ENCODE measurements at regions not wholly inside any gene's neighbourhood (a gene's known extent, or its start where the extent isn't known, plus 50 kb on each side); places are given as distances from the start of the nearest gene placed in this dataset.

GRCh38 chr6:92922216-92922806 lies 497.0 kb downstream of the EPHA7 start:
- no peak for TF ChIP-seq EZH2 (optimal IDR thresholded peaks at IDR 0.05; ENCODE audit: low read depth, low read length)
- TF ChIP-seq EZH2phosphoT487 (IDR thresholded peaks at IDR 0.05; ENCODE audit: low read length), result no peak
- TF ChIP-seq, protein P1, sequence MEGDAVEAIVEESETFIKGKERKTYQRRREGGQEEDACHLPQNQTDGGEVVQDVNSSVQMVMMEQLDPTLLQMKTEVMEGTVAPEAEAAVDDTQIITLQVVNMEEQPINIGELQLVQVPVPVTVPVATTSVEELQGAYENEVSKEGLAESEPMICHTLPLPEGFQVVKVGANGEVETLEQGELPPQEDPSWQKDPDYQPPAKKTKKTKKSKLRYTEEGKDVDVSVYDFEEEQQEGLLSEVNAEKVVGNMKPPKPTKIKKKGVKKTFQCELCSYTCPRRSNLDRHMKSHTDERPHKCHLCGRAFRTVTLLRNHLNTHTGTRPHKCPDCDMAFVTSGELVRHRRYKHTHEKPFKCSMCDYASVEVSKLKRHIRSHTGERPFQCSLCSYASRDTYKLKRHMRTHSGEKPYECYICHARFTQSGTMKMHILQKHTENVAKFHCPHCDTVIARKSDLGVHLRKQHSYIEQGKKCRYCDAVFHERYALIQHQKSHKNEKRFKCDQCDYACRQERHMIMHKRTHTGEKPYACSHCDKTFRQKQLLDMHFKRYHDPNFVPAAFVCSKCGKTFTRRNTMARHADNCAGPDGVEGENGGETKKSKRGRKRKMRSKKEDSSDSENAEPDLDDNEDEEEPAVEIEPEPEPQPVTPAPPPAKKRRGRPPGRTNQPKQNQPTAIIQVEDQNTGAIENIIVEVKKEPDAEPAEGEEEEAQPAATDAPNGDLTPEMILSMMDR (IDR thresholded peaks at IDR 0.05; ENCODE audit: low read length), result no peak
- Histone ChIP-seq H3K9me3 (replicated peaks; ENCODE audit: insufficient read depth, low read length) (no peaks in the 10 kb centered on the region), H4K20me1 (ENCODE audit: insufficient read depth, low read length) (no peaks in the 10 kb centered on the region), H3K27me3 (replicated peaks; ENCODE audit: insufficient read depth, low read length) (no peaks in the 10 kb centered on the region), H3K36me3 (replicated peaks; ENCODE audit: insufficient read depth, low read length) (no peaks in the 10 kb centered on the region), H3K4me1 (ENCODE audit: low read length) (no peaks in the 10 kb centered on the region), H3K9me2 (replicated peaks; ENCODE audit: insufficient read depth, low read length) (no peaks in the 10 kb centered on the region), H3K79me2 (ENCODE audit: low read length) (no peaks in the 10 kb centered on the region), H3K4me2 (ENCODE audit: low read depth, low read length) (no peak overlapping the region), H3K27ac (ENCODE audit: low read length) (no peak overlapping the region), H3K4me3 (ENCODE audit: low read length) (no peak overlapping the region), H3F3A (ENCODE audit: insufficient read depth, low read length) (no peaks in the 10 kb centered on the region), H2AFZ (ENCODE audit: low read length) (no peak overlapping the region), H3K9ac (ENCODE audit: low read length) (no peak overlapping the region)
- no peak for DNase-seq

DNA sequence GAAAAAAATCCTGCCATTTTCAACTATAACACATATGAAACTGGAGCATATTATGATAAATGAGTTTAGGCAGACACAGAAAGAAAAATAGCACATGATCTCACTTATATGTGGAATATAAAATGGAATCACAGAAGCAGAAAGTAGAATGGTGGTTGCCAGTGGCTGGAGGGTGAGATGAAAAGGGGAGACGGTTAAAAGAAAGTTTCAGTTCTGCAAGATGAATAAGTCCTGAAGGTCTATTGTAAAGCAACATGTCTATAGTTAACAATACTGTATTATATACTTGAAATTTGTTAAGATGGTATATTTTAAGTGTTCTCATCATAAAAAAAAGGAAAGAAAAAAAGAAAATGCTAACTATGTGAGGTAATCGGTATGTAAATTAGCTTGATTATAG lies 503.9 kb downstream of the EPHA7 start:
- Histone ChIP-seq H3K27me3 (replicated peaks; ENCODE audit: insufficient read depth, low read length) (no peaks in the 10 kb centered on the region), H3K79me2 (ENCODE audit: low read length) (no peaks in the 10 kb centered on the region), H2AFZ (ENCODE audit: low read length) (0 out of 2 replicates have a peak overlapping the region, but pooled peaks have one; percentile 9), H3K4me2 (ENCODE audit: low read depth, low read length) (no peak overlapping the region), H3F3A (ENCODE audit: insufficient read depth, low read length) (no peaks in the 10 kb centered on the region; the same call in 1 of the 2 replicates), H3K9ac (ENCODE audit: low read length) (no peak overlapping the region), H4K20me1 (ENCODE audit: insufficient read depth, low read length) (no peaks in the 10 kb centered on the region), H3K27ac (ENCODE audit: low read length) (no peak overlapping the region), H3K4me1 (ENCODE audit: low read length) (peaks cover 21% of the 10 kb centered on the region), H3K4me3 (ENCODE audit: low read length) (no peak overlapping the region), H3K36me3 (replicated peaks; ENCODE audit: insufficient read depth, low read length) (no peaks in the 10 kb centered on the region), H3K9me3 (replicated peaks; ENCODE audit: insufficient read depth, low read length) (no peaks in the 10 kb centered on the region; the same call in 1 of the 2 replicates), H3K9me2 (replicated peaks; ENCODE audit: insufficient read depth, low read length) (no peaks in the 10 kb centered on the region)
- no peak for DNase-seq
- TF ChIP-seq EZH2 (optimal IDR thresholded peaks at IDR 0.05; ENCODE audit: low read depth, low read length), result no peak
- TF ChIP-seq, protein P1 (IDR thresholded peaks at IDR 0.05; ENCODE audit: low read length), result no peak
- TF ChIP-seq EZH2phosphoT487 (IDR thresholded peaks at IDR 0.05; ENCODE audit: low read length), result no peak

- TF ChIP-seq EZH2phosphoT487 (IDR thresholded peaks at IDR 0.05; ENCODE audit: low read length) (no peak), EZH2 (optimal IDR thresholded peaks at IDR 0.05; ENCODE audit: low read depth, low read length) (no peak)
- TF ChIP-seq, protein P1 (IDR thresholded peaks at IDR 0.05; ENCODE audit: low read length), result no peak
- Histone ChIP-seq H3K27me3 (replicated peaks; ENCODE audit: insufficient read depth, low read length) (no peaks in the 10 kb centered on the region), H3K4me2 (ENCODE audit: low read depth, low read length) (peak overlapping the region; percentile 46)
These were observed 508.1 kb downstream of the EPHA7 start for GRCh38 chr6:92911301-92911700.

More at GRCh38 chr6:92911301-92911700, 508.1 kb downstream of the EPHA7 start:
- no peak overlapping the region for H2AFZ ChIP-seq (ENCODE audit: low read length)
- no peak overlapping the region for H3K4me3 ChIP-seq (ENCODE audit: low read length)
- H3K4me1 ChIP-seq (ENCODE audit: low read length), result peaks cover 21% of the 10 kb centered on the region
- no peaks in the 10 kb centered on the region for H3K36me3 ChIP-seq (replicated peaks; ENCODE audit: insufficient read depth, low read length)
- H3K9ac ChIP-seq (ENCODE audit: low read length), result no peak overlapping the region
- peak; percentile 87 for DNase-seq
- H3K79me2 ChIP-seq (ENCODE audit: low read length), result no peaks in the 10 kb centered on the region
- no peaks in the 10 kb centered on the region for H3K9me2 ChIP-seq (replicated peaks; ENCODE audit: insufficient read depth, low read length)
- no peaks in the 10 kb centered on the region; the same call in 1 of the 2 replicates for H3K9me3 ChIP-seq (replicated peaks; ENCODE audit: insufficient read depth, low read length)
- H3F3A ChIP-seq (ENCODE audit: insufficient read depth, low read length), result no peaks in the 10 kb centered on the region; the same call in 1 of the 2 replicates
- H3K27ac ChIP-seq (ENCODE audit: low read length), result peak overlapping the region; percentile 78
- H4K20me1 ChIP-seq (ENCODE audit: insufficient read depth, low read length), result no peaks in the 10 kb centered on the region

All from MM.1S (cell line).